PC-9 (cell line): ENCODE measurements at regions not wholly inside any gene's neighbourhood (a gene's known extent, or its start where the extent isn't known, plus 50 kb on each side); places are given as distances from the start of the nearest gene placed in this dataset.

Experiments
- BruUV-seq: library from RNA; stranded (reverse); fragments of 400-500 nt; replicated peaks from 2 replicates; lab custom pipeline; 2021; lab: Mats Ljungman, UMichigan
- CTCF ChIA-PET: fragments of 300-600 bp; sonication (Branson Sonifier 250); formaldehyde crosslinking; loops from one replicate; lab custom pipeline; 2022; ENCODE audit warnings: antibody characterized with exemption; lab: Charles Lee
- POLR2A ChIA-PET: fragments of 300-600 bp; sonication (Branson Sonifier 250); formaldehyde crosslinking; loops from one replicate; lab custom pipeline; 2022; ENCODE audit warnings: antibody characterized with exemption; ENCODE audit not compliant: unreplicated experiment; lab: Charles Lee
- DNase-seq, 2 experiments: peaks; one replicate each; pipeline versions ENCODE4 v3.0.0 to v3.0.0-alpha.2; 2015 to 2022; ENCODE audit warnings: mixed read lengths in 1 of 2
- H2AFZ ChIP-seq: fragments of 200-600 bp; sonication (generic); 2 replicates; pipeline ENCODE4 v1.8.1; 2017; ENCODE audit warnings: antibody characterized with exemption
- H3F3A ChIP-seq: fragments of 200-600 bp; sonication (generic); 2 replicates; pipeline ENCODE4 v1.8.1; 2017; ENCODE audit warnings: antibody characterized with exemption, mild to moderate bottlenecking, low read depth; ENCODE audit not compliant: insufficient read depth
- H3K27ac ChIP-seq: fragments of 200-600 bp; sonication (generic); 2 replicates; pipeline ENCODE4 v1.6.1; 2016; ENCODE audit warnings: mixed run types
- H3K27me3 ChIP-seq: fragments of 200-600 bp; sonication (generic); 2 replicates; pipeline ENCODE4 v1.6.1; 2016; ENCODE audit warnings: low read depth, mixed run types; ENCODE audit not compliant: insufficient read depth
- H3K36me3 ChIP-seq: fragments of 200-600 bp; sonication (generic); 2 replicates; pipeline ENCODE4 v1.6.1; 2016; ENCODE audit warnings: low read depth, mixed run types
- H3K4me1 ChIP-seq: fragments of 200-600 bp; sonication (generic); replicated peaks from 2 replicates; pipeline ENCODE4 v1.6.1; 2016; ENCODE audit warnings: mixed run types; ENCODE audit not compliant: insufficient read depth
- H3K4me2 ChIP-seq: fragments of 200-600 bp; sonication (generic); 2 replicates; pipeline ENCODE4 v1.6.1; 2017; ENCODE audit warnings: mixed run types
- H3K4me3 ChIP-seq: fragments of 200-600 bp; sonication (generic); 2 replicates; pipeline ENCODE4 v1.6.1; 2016; ENCODE audit warnings: mixed run types
- H3K79me2 ChIP-seq: fragments of 200-600 bp; sonication (generic); 2 replicates; pipeline ENCODE4 v1.6.1; 2017; ENCODE audit warnings: low read depth, mixed run types
- H3K9me2 ChIP-seq: fragments of 200-600 bp; sonication (generic); 2 replicates; pipeline ENCODE4 v1.8.1; 2017; ENCODE audit warnings: mild to moderate bottlenecking; ENCODE audit not compliant: insufficient read depth
- H3K9me3 ChIP-seq: fragments of 200-600 bp; sonication (generic); 2 replicates; pipeline ENCODE4 v1.8.1; 2016; ENCODE audit warnings: low read depth; ENCODE audit not compliant: insufficient read depth
- H4K20me1 ChIP-seq: fragments of 200-600 bp; sonication (generic); 2 replicates; pipeline ENCODE4 v1.8.1; 2017; ENCODE audit not compliant: insufficient read depth
- EZH2 ChIP-seq: fragments of 200-600 bp; sonication (generic); IDR thresholded peaks from 2 replicates; pipeline ENCODE4 v1.8.0; 2017; ENCODE audit warnings: antibody characterized with exemption, low read depth
- intact Hi-C: fragments of 100-400 bp; cut with micrococcal nuclease; formaldehyde crosslinking; loops from one replicate; pipeline ENCODE4 v1.10.0; 2022; ENCODE audit not compliant: unreplicated experiment
- TF ChIP-seq, protein P1 (sequence below): fragments of 200-600 bp; sonication (generic); conservative IDR thresholded peaks from 2 replicates; pipeline ENCODE4 v1.6.1; 2017; ENCODE audit warnings: mixed run types, antibody characterized with exemption, mild to moderate bottlenecking, moderate library complexity

DNA sequence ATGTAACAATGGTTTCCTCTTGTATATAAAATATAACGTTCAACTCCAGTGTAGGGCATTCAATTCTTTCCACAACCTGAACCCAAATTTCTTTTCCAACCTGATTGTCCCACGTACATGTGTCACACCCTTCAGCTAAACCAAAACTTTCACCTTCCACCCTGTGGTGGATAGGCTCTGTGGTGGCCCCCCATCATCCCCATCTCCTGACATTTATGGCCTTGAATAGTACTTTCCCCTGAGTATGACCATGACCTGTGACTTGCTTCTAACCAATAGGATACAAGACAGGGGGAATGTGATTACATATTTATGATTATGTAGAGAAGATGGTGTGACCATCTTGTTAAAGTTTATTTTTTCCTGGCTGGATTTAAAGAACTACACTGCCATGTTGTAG is 377.0 kb downstream of the PTPRC start:
- DNase-seq: no peak
- Histone ChIP-seq H3K79me2 (no peaks in the 10 kb centered on the region), H3K4me1 (no peaks in the 10 kb centered on the region), H3K9me3 (no peaks in the 10 kb centered on the region), H3K4me2 (no peak overlapping the region), H4K20me1 (no peaks in the 10 kb centered on the region), H3K4me3 (no peak overlapping the region), H3K9me2 (0 out of 2 replicates have a peak, but pooled peaks cover 5% of the 10 kb centered on the region), H3K27me3 (no peaks in the 10 kb centered on the region), H3F3A (no peaks in the 10 kb centered on the region), H3K27ac (no peak overlapping the region), H2AFZ (no peak overlapping the region), H3K36me3 (no peaks in the 10 kb centered on the region)
- ChIA-PET CTCF (no interaction called here), POLR2A (no interaction called here)
- TF ChIP-seq, protein P1, sequence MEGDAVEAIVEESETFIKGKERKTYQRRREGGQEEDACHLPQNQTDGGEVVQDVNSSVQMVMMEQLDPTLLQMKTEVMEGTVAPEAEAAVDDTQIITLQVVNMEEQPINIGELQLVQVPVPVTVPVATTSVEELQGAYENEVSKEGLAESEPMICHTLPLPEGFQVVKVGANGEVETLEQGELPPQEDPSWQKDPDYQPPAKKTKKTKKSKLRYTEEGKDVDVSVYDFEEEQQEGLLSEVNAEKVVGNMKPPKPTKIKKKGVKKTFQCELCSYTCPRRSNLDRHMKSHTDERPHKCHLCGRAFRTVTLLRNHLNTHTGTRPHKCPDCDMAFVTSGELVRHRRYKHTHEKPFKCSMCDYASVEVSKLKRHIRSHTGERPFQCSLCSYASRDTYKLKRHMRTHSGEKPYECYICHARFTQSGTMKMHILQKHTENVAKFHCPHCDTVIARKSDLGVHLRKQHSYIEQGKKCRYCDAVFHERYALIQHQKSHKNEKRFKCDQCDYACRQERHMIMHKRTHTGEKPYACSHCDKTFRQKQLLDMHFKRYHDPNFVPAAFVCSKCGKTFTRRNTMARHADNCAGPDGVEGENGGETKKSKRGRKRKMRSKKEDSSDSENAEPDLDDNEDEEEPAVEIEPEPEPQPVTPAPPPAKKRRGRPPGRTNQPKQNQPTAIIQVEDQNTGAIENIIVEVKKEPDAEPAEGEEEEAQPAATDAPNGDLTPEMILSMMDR: no peak
- no peak for TF ChIP-seq EZH2
- intact Hi-C loops: no loop called here
- no TSS peak for BruUV-seq

DNA sequence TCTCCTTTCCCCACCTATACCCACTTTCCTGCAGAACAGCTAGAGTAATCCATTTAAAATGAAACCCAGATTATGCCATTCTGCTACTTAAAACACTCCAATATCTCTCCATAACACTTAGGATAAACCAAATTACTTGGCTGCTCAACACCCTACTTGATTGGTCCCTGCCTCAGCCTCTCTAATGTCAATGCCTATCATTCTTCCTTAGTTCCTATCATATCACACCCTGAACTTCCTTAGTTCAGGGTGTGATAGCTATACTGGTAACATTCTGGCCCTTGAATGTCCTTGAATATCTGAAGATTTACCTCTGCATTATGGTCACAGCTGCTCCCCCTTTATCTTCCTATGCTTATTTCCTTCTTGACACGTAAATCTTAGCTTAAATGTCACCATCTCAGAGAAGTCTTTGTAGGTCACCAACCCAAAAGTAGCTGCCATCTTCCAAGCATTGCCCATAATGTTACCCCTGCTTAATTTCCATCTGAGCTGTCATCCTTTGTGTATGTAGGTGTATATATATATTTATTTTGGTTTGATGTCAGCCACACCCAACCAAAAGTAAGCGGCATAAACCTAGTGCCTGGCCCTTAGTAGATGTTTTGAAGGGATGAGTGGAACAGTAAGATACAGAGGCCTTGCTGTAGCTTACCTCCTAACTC is 379.8 kb downstream of the PTPRC start:
- Histone ChIP-seq H3K27ac (no peak overlapping the region), H3K4me1 (no peaks in the 10 kb centered on the region), H3K27me3 (no peaks in the 10 kb centered on the region), H3K4me2 (no peak overlapping the region), H3K79me2 (no peaks in the 10 kb centered on the region), H4K20me1 (no peaks in the 10 kb centered on the region), H3F3A (no peaks in the 10 kb centered on the region), H3K36me3 (no peaks in the 10 kb centered on the region), H3K4me3 (no peak overlapping the region), H2AFZ (no peak overlapping the region), H3K9me3 (no peaks in the 10 kb centered on the region), H3K9me2 (0 out of 2 replicates have a peak, but pooled peaks cover 5% of the 10 kb centered on the region)
- intact Hi-C loops: no loop called here
- POLR2A ChIA-PET: no interaction called here
- TF ChIP-seq, protein P1: no peak
- CTCF ChIA-PET: no interaction called here
- DNase-seq: no peak
- no TSS peak for BruUV-seq

DNA sequence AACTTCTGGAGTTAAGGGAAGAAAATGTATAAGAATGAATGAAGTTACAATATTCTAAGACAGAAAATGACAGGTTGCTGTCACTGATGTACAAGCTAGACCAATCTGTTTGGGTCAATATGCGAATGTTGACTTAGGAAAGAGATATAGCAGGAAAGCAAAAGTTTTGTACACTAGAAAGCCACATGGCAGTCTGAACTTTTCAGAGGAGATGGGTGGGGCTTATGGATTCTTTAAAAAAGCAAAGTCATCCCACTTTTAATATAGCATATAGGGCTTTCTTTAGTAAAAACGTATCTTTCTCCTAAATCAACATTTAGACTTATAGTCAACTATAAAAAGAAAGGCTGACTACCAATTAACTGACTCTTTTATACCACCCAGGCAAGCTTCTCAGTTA is 381.2 kb downstream of the PTPRC start:
- Histone ChIP-seq H3K27ac (no peak overlapping the region), H3K27me3 (no peaks in the 10 kb centered on the region), H3K79me2 (no peaks in the 10 kb centered on the region), H4K20me1 (no peaks in the 10 kb centered on the region), H3K4me2 (no peak overlapping the region), H3K9me2 (0 out of 2 replicates have a peak, but pooled peaks cover 5% of the 10 kb centered on the region), H3K36me3 (no peaks in the 10 kb centered on the region), H3F3A (no peaks in the 10 kb centered on the region), H3K4me1 (no peaks in the 10 kb centered on the region), H3K9me3 (no peaks in the 10 kb centered on the region), H3K4me3 (no peak overlapping the region), H2AFZ (0 out of 2 replicates have a peak overlapping the region, but pooled peaks have one; percentile 39)
- intact Hi-C loops: no loop called here
- CTCF ChIA-PET: no interaction called here
- POLR2A ChIA-PET: no interaction called here
- TF ChIP-seq, protein P1: no peak
- TF ChIP-seq EZH2: no peak
- no TSS peak for BruUV-seq
- DNase-seq: no peak
